ENCODE measurements at regions not wholly inside any gene's neighbourhood (a gene's known extent, or its start where the extent isn't known, plus 50 kb on each side); places are given as distances from the start of the nearest gene placed in this dataset.
"Not testable (repeated sequence)": the region's sequence is repeated elsewhere in the genome, so short reads cannot be mapped to it uniquely, and the experiment has no call there.

- not testable (repeated sequence) for TF ChIP-seq POLR2A (IDR thresholded peaks at IDR 0.05)
- TF ChIP-seq, protein P1, sequence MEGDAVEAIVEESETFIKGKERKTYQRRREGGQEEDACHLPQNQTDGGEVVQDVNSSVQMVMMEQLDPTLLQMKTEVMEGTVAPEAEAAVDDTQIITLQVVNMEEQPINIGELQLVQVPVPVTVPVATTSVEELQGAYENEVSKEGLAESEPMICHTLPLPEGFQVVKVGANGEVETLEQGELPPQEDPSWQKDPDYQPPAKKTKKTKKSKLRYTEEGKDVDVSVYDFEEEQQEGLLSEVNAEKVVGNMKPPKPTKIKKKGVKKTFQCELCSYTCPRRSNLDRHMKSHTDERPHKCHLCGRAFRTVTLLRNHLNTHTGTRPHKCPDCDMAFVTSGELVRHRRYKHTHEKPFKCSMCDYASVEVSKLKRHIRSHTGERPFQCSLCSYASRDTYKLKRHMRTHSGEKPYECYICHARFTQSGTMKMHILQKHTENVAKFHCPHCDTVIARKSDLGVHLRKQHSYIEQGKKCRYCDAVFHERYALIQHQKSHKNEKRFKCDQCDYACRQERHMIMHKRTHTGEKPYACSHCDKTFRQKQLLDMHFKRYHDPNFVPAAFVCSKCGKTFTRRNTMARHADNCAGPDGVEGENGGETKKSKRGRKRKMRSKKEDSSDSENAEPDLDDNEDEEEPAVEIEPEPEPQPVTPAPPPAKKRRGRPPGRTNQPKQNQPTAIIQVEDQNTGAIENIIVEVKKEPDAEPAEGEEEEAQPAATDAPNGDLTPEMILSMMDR (IDR thresholded peaks at IDR 0.05), result not testable (repeated sequence)
These were observed 111.3 kb downstream of the NPIPB11 start for GRCh38 chr16:29294951-29295795.
